WTC11 (cell line): ENCODE measurements at regions not wholly inside any gene's neighbourhood (a gene's known extent, or its start where the extent isn't known, plus 50 kb on each side); places are given as distances from the start of the nearest gene placed in this dataset.

Experiments used
- CREB1 ChIP-seq: sonication (generic); formaldehyde crosslinking; IDR thresholded peaks from 2 replicates; pipeline ENCODE4 v1.8.0; 2023; ENCODE audit warnings: mild to moderate bottlenecking, missing genetic modification reagents
- GABPB1 ChIP-seq: sonication (generic); formaldehyde crosslinking; IDR thresholded peaks from 2 replicates; pipeline ENCODE4 v1.8.1; 2023; ENCODE audit warnings: mild to moderate bottlenecking, missing genetic modification reagents
- PREB ChIP-seq: sonication (generic); formaldehyde crosslinking; IDR thresholded peaks from 2 replicates; pipeline ENCODE4 v1.8.1; 2022; ENCODE audit warnings: mild to moderate bottlenecking, missing genetic modification reagents, moderate library complexity, borderline replicate concordance

GRCh38 chr2:10504370-10504993 lies 56.4 kb upstream of the ODC1 start:
- TF ChIP-seq GABPB1 (CRISPR knock-in tag) (no peak), CREB1 (no peak), PREB (CRISPR knock-in tag) (no peak)
